ENCODE measurements at regions not wholly inside any gene's neighbourhood (a gene's known extent, or its start where the extent isn't known, plus 50 kb on each side); places are given as distances from the start of the nearest gene placed in this dataset.

- Mint-ChIP-seq H3K27me3 (ENCODE audit: insufficient read depth) (peaks cover 2% of the 10 kb centered on the region), H3K9me3 (no peaks in the 10 kb centered on the region), H3K36me3 (ENCODE audit: low read depth) (no peaks in the 10 kb centered on the region), H3K4me1 (ENCODE audit: low read depth) (peaks cover 46% of the 10 kb centered on the region), H3K4me3 (peak overlapping the region; percentile 73), H3K27ac (peak overlapping the region; percentile 89)
- peak; percentile 94 for DNase-seq
- TF ChIP-seq, protein P1, sequence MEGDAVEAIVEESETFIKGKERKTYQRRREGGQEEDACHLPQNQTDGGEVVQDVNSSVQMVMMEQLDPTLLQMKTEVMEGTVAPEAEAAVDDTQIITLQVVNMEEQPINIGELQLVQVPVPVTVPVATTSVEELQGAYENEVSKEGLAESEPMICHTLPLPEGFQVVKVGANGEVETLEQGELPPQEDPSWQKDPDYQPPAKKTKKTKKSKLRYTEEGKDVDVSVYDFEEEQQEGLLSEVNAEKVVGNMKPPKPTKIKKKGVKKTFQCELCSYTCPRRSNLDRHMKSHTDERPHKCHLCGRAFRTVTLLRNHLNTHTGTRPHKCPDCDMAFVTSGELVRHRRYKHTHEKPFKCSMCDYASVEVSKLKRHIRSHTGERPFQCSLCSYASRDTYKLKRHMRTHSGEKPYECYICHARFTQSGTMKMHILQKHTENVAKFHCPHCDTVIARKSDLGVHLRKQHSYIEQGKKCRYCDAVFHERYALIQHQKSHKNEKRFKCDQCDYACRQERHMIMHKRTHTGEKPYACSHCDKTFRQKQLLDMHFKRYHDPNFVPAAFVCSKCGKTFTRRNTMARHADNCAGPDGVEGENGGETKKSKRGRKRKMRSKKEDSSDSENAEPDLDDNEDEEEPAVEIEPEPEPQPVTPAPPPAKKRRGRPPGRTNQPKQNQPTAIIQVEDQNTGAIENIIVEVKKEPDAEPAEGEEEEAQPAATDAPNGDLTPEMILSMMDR (IDR thresholded peaks at IDR 0.05): no peak
These were observed 189.6 kb downstream of the BCOR start for GRCh38 chrX:39907964-39908661.

DNA sequence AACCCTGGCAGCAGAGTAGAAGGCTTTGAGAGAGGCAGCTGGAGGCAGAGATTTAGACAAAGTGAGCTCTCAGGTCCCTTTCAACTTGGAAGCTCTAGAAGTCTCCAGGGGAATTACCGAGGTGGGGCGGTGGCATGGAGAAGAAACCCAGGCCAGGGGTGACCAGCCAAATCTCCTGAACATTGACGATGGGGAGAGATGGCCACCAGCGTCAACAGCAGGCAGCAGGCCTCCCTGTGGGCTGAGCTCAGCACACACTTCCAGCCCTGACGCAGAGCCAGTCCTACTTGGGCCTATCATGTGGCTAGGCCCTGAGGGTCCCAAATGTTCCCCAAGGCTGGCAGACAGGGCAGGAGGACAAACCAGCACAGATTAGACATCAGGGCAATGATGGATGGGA lies 187.8 kb downstream of the BCOR start:
- Mint-ChIP-seq H3K4me1 (ENCODE audit: low read depth) (peaks cover 30% of the 10 kb centered on the region), H3K27me3 (ENCODE audit: insufficient read depth) (peaks cover 2% of the 10 kb centered on the region), H3K9me3 (no peaks in the 10 kb centered on the region), H3K4me3 (no peak overlapping the region), H3K36me3 (ENCODE audit: low read depth) (no peaks in the 10 kb centered on the region), H3K27ac (no peak overlapping the region)
- TF ChIP-seq, protein P1 (IDR thresholded peaks at IDR 0.05): no peak
- DNase-seq: no peak

DNA sequence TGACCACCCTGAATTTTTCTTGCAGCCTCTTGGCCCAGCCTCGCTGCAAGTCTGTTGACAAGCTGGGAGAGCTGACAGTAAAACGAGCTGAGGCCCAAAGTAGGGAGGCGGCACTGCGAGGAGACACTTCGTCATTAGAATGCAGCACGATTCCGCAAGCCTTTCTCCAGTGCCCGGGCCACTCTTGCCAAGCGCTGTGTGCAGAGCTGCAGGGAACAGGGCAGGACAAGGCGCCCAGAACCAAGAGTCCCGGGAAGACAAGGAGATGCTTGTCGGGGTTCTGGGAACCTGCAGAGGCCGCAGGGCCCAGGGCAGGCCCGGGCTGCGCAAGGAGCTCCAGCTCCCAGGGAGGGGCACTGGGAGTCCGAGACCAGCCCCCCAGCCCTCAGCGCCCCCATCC lies 187.1 kb downstream of the BCOR start:
- H3K4me1 Mint-ChIP-seq (ENCODE audit: low read depth): peaks cover 23% of the 10 kb centered on the region
- H3K4me3 Mint-ChIP-seq: no peak overlapping the region
- no peaks in the 10 kb centered on the region for H3K36me3 Mint-ChIP-seq (ENCODE audit: low read depth)
- H3K27ac Mint-ChIP-seq: no peak overlapping the region
- DNase-seq: no peak
- no peaks in the 10 kb centered on the region for H3K9me3 Mint-ChIP-seq
- H3K27me3 Mint-ChIP-seq (ENCODE audit: insufficient read depth): peaks cover 2% of the 10 kb centered on the region
- TF ChIP-seq, protein P1 (IDR thresholded peaks at IDR 0.05): no peak

GRCh38 chrX:39911278-39911897 lies 186.4 kb downstream of the BCOR start:
- Mint-ChIP-seq H3K36me3 (ENCODE audit: low read depth) (no peaks in the 10 kb centered on the region), H3K4me1 (ENCODE audit: low read depth) (peaks cover 19% of the 10 kb centered on the region), H3K4me3 (no peak overlapping the region), H3K27ac (no peak overlapping the region), H3K9me3 (no peaks in the 10 kb centered on the region), H3K27me3 (ENCODE audit: insufficient read depth) (peaks cover 2% of the 10 kb centered on the region)
- no peak for DNase-seq
- TF ChIP-seq, protein P1 (IDR thresholded peaks at IDR 0.05): no peak

DNA sequence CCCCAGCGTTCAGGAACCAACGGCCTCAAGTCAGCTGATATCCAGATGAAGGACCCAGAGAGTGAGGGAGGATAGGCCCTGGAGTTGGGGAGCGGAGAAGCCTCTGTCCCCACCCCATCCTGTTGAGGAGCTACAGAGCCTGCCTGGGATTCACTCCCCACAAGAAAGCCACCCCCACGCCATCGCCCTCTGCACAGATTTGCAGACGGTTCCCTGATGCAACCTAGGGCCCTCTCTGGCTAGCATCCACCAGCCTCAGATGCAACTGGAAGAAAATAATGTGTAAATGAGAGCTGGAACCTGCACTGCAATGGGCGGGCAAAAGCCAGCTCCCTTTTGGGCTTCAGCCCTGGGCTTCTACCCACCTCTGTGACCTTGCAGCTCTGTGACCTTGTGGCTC lies 185.6 kb downstream of the BCOR start:
- peaks cover 5% of the 10 kb centered on the region for H3K27me3 Mint-ChIP-seq (ENCODE audit: insufficient read depth)
- H3K9me3 Mint-ChIP-seq: no peaks in the 10 kb centered on the region

More for the DNA sequence above, 185.6 kb downstream of the BCOR start:
- Mint-ChIP-seq H3K4me3 (no peak overlapping the region), H3K4me1 (ENCODE audit: low read depth) (peaks cover 13% of the 10 kb centered on the region), H3K36me3 (ENCODE audit: low read depth) (no peaks in the 10 kb centered on the region), H3K27ac (no peak overlapping the region)
- no peak for DNase-seq
- TF ChIP-seq, protein P1 (IDR thresholded peaks at IDR 0.05): no peak

Measured in HFFc6 (cell line).